Testis (tissue), 2 donors: ENCODE measurements at regions not wholly inside any gene's neighbourhood (a gene's known extent, or its start where the extent isn't known, plus 50 kb on each side); places are given as distances from the start of the nearest gene placed in this dataset.

Source experiments
- DNase-seq: peaks from one replicate; pipeline ENCODE4 v3.0.0-alpha.2; 2019
- H3K27ac ChIP-seq, 2 donors: fragments of 200-600 bp; sonication (generic); one replicate each; pipeline ENCODE4 v1.5.1; 2019
- H3K27me3 ChIP-seq: fragments of 200-600 bp; sonication (generic); one replicate; pipeline ENCODE4 v1.5.1; 2019
- H3K36me3 ChIP-seq: fragments of 200-600 bp; sonication (generic); one replicate; pipeline ENCODE4 v1.5.1; 2017; ENCODE audit warnings: low read depth; ENCODE audit errors: missing control alignments
- H3K4me1 ChIP-seq: fragments of 200-600 bp; sonication (generic); one replicate; pipeline ENCODE4 v1.5.1; 2019
- H3K4me3 ChIP-seq, 2 donors: fragments of 200-600 bp; sonication (generic); one replicate each; pipeline ENCODE4 v1.5.1; 2017 to 2019
- H3K9me3 ChIP-seq: fragments of 200-600 bp; sonication (generic); one replicate; pipeline ENCODE4 v1.5.1; 2017
- CTCF ChIP-seq, 3 experiments: fragments of 450-650 bp in 2 of 3; fragments of 200-600 bp in 1 of 3; sonication (generic) in 1 of 3; IDR thresholded peaks; one replicate each; pipeline ENCODE4 v1.5.1; 2016 to 2019; ENCODE audit warnings: antibody characterized with exemption in 3 of 3, mild to moderate bottlenecking in 2 of 3, moderate library complexity in 1 of 3
- POLR2A ChIP-seq: fragments of 450-650 bp; IDR thresholded peaks from one replicate; pipeline ENCODE4 v1.6.1; 2017; ENCODE audit warnings: antibody characterized with exemption, mild to moderate bottlenecking, moderate library complexity
- WGBS, 2 donors: methylation state at CpG; one replicate each; pipeline ENCODE4 v1.1.5; 2018; 5-methylcytosine and 5-hydroxymethylcytosine counted together
- intact Hi-C: fragments of 100-400 bp; cut with DNase I; formaldehyde crosslinking; loops from one replicate; pipeline ENCODE4 v1.15.1; 2023; ENCODE audit warnings: low total_unique reads

DNA sequence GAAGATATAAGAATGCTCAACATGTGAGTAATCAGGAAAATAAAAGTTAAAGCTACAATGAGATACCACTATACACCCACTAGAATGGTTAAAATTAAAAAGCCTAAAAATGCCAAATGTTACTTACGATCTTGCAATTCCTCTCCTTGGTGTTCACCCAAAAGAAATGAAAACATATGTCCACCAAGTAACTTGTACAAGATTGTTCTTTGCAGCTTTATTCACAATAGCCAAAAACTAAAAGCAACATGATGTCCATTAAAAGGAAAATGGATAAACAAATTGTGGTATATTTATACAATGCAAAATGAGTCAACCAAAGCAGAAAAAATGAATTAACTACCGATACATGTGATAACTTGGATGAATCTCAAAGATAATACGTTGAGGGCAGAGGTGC, 301.6 kb upstream of the THBS1 start:
- Histone ChIP-seq H3K9me3 (no peaks in the 10 kb centered on the region), H3K4me3 (no peak overlapping the region), H3K27ac (no peak overlapping the region), H3K4me1 (no peaks in the 10 kb centered on the region), H3K27me3 (no peaks in the 10 kb centered on the region), H3K36me3 (no peaks in the 10 kb centered on the region)
- intact Hi-C loops: no loop called here
- TF ChIP-seq CTCF (IDR thresholded peaks at IDR 0.05) (no peak), POLR2A (no peak)
- no peak for DNase-seq
- WGBS, 2 donors: 72 to 81% methylated on average over 3 of the region's 3 CpGs

- H3K27me3 ChIP-seq: no peaks in the 10 kb centered on the region
- TF ChIP-seq POLR2A: no peak
- no peak for TF ChIP-seq CTCF (IDR thresholded peaks at IDR 0.05)
- no peak overlapping the region for H3K4me3 ChIP-seq
- no peak overlapping the region for H3K27ac ChIP-seq
- H3K9me3 ChIP-seq: no peaks in the 10 kb centered on the region
- no peaks in the 10 kb centered on the region for H3K4me1 ChIP-seq
- intact Hi-C loops: no loop called here
- no peaks in the 10 kb centered on the region for H3K36me3 ChIP-seq
- 33% methylated on average over 1 of the region's 1 CpG for WGBS, 2 donors
- DNase-seq: no peak
These were observed 299.8 kb upstream of the THBS1 start for GRCh38 chr15:39281094-39281493.

GRCh38 chr15:39282663-39283208, 298.1 kb upstream of the THBS1 start:
- WGBS, 2 donors: 40 to 44% methylated on average over 3 to 4 of the region's 4 CpGs
- H3K27ac ChIP-seq: no peak overlapping the region
- H3K4me3 ChIP-seq: no peak overlapping the region

GRCh38 chr15:39283531-39283930, 297.3 kb upstream of the THBS1 start:
- DNase-seq: no peak
- Histone ChIP-seq H3K4me3 (no peak overlapping the region), H3K27ac (no peak overlapping the region), H3K4me1 (no peaks in the 10 kb centered on the region), H3K27me3 (no peaks in the 10 kb centered on the region), H3K9me3 (no peaks in the 10 kb centered on the region), H3K36me3 (no peaks in the 10 kb centered on the region)
- TF ChIP-seq CTCF (IDR thresholded peaks at IDR 0.05) (no peak), POLR2A (no peak)
- intact Hi-C loops: no loop called here

More at GRCh38 chr15:39282663-39283208, 298.1 kb upstream of the THBS1 start:
- H3K4me1 ChIP-seq: no peaks in the 10 kb centered on the region
- TF ChIP-seq POLR2A: no peak
- no peak for TF ChIP-seq CTCF (IDR thresholded peaks at IDR 0.05)
- no peaks in the 10 kb centered on the region for H3K9me3 ChIP-seq
- H3K36me3 ChIP-seq: no peaks in the 10 kb centered on the region
- intact Hi-C loops: no loop called here
- H3K27me3 ChIP-seq: no peaks in the 10 kb centered on the region
- no peak for DNase-seq

DNA sequence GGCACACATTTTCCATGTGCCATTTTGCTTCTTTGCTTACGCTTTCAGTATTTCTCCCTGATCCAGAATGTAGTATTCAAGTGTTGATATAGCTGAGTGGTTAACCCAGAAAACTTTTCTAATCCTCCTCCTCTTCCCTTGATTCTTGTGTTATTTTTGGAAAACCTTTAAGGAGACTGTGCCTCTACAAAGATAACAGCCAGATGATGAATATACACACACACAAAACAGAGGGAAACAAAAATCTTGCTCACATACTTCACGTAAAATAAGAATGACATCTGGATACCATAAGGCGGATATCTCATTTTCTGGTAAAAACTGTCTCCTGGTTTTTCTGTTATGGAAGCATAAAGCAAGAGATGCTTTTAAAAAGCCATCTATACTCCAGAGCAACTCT, 295.8 kb upstream of the THBS1 start:
- H3K36me3 ChIP-seq: no peaks in the 10 kb centered on the region
- intact Hi-C loops: no loop called here
- no peak for TF ChIP-seq POLR2A
- no peak for TF ChIP-seq CTCF (IDR thresholded peaks at IDR 0.05)
- no peaks in the 10 kb centered on the region for H3K9me3 ChIP-seq
- WGBS, 2 donors: 70 to 83% methylated on average over 3 of the region's 3 CpGs
- no peak overlapping the region for H3K4me3 ChIP-seq
- DNase-seq: no peak
- H3K27ac ChIP-seq: no peak overlapping the region
- H3K27me3 ChIP-seq: no peaks in the 10 kb centered on the region
- H3K4me1 ChIP-seq: no peaks in the 10 kb centered on the region
